ENCODE measurements at regions not wholly inside any gene's neighbourhood (a gene's known extent, or its start where the extent isn't known, plus 50 kb on each side); places are given as distances from the start of the nearest gene placed in this dataset.

DNA sequence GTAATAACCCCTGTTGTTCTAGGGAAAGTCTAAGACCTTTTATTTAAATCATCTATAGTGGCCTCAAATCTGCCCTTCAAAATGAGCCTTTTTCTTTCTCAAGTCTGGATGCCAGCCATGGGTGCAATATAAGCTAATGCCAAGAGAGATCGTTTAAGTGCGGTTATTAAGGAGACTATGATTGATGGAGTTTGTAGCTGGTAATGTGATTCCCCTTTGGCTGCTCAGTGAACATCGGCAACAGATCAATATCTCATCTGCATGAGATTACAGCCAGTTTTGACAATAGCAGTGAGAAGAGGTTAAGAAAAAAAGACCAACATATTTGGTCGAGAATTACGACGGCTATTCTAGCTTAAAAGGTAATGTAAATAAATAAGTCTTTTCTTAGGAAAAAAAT, 1049.4 kb upstream of the NUDT12 start:
- TF ChIP-seq, protein P1, sequence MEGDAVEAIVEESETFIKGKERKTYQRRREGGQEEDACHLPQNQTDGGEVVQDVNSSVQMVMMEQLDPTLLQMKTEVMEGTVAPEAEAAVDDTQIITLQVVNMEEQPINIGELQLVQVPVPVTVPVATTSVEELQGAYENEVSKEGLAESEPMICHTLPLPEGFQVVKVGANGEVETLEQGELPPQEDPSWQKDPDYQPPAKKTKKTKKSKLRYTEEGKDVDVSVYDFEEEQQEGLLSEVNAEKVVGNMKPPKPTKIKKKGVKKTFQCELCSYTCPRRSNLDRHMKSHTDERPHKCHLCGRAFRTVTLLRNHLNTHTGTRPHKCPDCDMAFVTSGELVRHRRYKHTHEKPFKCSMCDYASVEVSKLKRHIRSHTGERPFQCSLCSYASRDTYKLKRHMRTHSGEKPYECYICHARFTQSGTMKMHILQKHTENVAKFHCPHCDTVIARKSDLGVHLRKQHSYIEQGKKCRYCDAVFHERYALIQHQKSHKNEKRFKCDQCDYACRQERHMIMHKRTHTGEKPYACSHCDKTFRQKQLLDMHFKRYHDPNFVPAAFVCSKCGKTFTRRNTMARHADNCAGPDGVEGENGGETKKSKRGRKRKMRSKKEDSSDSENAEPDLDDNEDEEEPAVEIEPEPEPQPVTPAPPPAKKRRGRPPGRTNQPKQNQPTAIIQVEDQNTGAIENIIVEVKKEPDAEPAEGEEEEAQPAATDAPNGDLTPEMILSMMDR (IDR thresholded peaks at IDR 0.05 in 4 of 5, conservative IDR thresholded peaks at IDR 0.05 in 1 of 5): no peak
- TF ChIP-seq POLR2A (IDR thresholded peaks at IDR 0.05): no peak
